T47D (cell line): ENCODE measurements at regions not wholly inside any gene's neighbourhood (a gene's known extent, or its start where the extent isn't known, plus 50 kb on each side); places are given as distances from the start of the nearest gene placed in this dataset.
"Not testable (repeated sequence)": the region's sequence is repeated elsewhere in the genome, so short reads cannot be mapped to it uniquely, and the experiment has no call there.

Source experiments
- DNase-seq, 2 experiments: peaks; one replicate each; pipeline versions ENCODE4 v3.0.0 to v3.0.0-alpha.2; 2011 to 2012; ENCODE audit warnings: low read depth in 1 of 2, low spot score in 1 of 2
- JUND ChIP-seq: IDR thresholded peaks from 2 replicates; pipeline ENCODE4 v1.6.1; 2012; ENCODE audit warnings: low read depth
- in situ Hi-C: cut with HindIII; loops from 2 replicates; pipeline ENCODE4 v1.10.0; 2016; ENCODE audit warnings: low sequenced_read_pairs, low pct_unique_long_range_greater_than_20kb

GRCh38 chr5:118327389-118327788, 661.0 kb downstream of the DTWD2 start:
- TF ChIP-seq JUND, result no peak
- DNase-seq, result no peak
- in situ Hi-C loops, result no loop called here

GRCh38 chr5:118326481-118327045, 661.8 kb downstream of the DTWD2 start:
- in situ Hi-C loops, result no loop called here
- peak; percentile 30 to 63 for DNase-seq
- TF ChIP-seq JUND, result no peak

GRCh38 chr5:118325931-118326330, 662.4 kb downstream of the DTWD2 start:
- TF ChIP-seq JUND, result no peak
- DNase-seq, result peak in 1 of 2 experiments; percentile 36
- in situ Hi-C loops, result no loop called here

- DNase-seq, in situ Hi-C loops: not testable (repeated sequence)
These were observed 664.6 kb downstream of the DTWD2 start for GRCh38 chr5:118323723-118324122.

GRCh38 chr5:118321081-118321480, 667.3 kb downstream of the DTWD2 start:
- no peak for DNase-seq
- in situ Hi-C loops, result no loop called here
- TF ChIP-seq JUND, result no peak

GRCh38 chr5:118320121-118320520, 668.2 kb downstream of the DTWD2 start:
- DNase-seq, result no peak
- no peak for TF ChIP-seq JUND
- in situ Hi-C loops, result no loop called here

GRCh38 chr5:118314931-118315330, 673.4 kb downstream of the DTWD2 start:
- in situ Hi-C loops, result no loop called here
- no peak for TF ChIP-seq JUND
- DNase-seq, result no peak

GRCh38 chr5:118311103-118311819, 677.1 kb downstream of the DTWD2 start:
- in situ Hi-C loops, result no loop called here
- TF ChIP-seq JUND, result no peak

GRCh38 chr5:118310401-118310800, 677.9 kb downstream of the DTWD2 start:
- TF ChIP-seq JUND, result no peak
- in situ Hi-C loops, result no loop called here
- DNase-seq, result no peak

More at GRCh38 chr5:118311103-118311819, 677.1 kb downstream of the DTWD2 start:
- DNase-seq, result no peak

GRCh38 chr5:118303296-118303695, 685.1 kb downstream of the DTWD2 start:
- in situ Hi-C loops, result no loop called here
- DNase-seq, result no peak
- no peak for TF ChIP-seq JUND

- DNase-seq, result no peak
- TF ChIP-seq JUND, result no peak
- in situ Hi-C loops, result no loop called here
These were observed 685.6 kb downstream of the DTWD2 start for GRCh38 chr5:118302786-118303185.

GRCh38 chr5:118301696-118302095, 686.7 kb downstream of the DTWD2 start:
- DNase-seq, result no peak
- in situ Hi-C loops, result no loop called here
- TF ChIP-seq JUND, result no peak

GRCh38 chr5:118295045-118295444, 693.3 kb downstream of the DTWD2 start:
- no peak for DNase-seq
- no peak for TF ChIP-seq JUND
- in situ Hi-C loops, result no loop called here

GRCh38 chr5:118293378-118293777, 695.0 kb downstream of the DTWD2 start:
- DNase-seq, result no peak
- in situ Hi-C loops, result no loop called here
- TF ChIP-seq JUND, result no peak
